ENCODE measurements at regions not wholly inside any gene's neighbourhood (a gene's known extent, or its start where the extent isn't known, plus 50 kb on each side); places are given as distances from the start of the nearest gene placed in this dataset.

DNA sequence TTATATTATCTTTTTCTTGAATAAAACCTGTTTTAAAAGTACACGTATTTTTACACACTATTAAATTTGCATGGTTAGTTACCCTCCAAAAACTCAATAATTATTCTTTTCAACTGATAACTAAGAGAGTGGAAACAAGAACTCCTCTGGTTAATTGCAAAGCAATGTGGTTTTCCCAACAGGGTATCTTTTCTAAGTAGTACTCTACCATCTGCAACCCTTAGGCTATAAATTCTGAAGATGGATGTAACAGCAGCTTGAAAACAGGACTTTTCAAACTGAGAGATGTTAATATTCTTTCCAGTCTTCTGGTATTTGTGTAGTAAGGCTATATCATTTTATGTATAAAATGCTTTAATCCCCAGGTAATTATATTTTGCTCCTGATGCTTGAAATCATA lies 916.1 kb upstream of the POT1 start:
- Histone ChIP-seq H3K36me3 (ENCODE audit: insufficient read depth) (no peaks in the 10 kb centered on the region; the same call in 1 of the 2 replicates), H3K79me2 (replicated peaks; ENCODE audit: insufficient read depth) (no peaks in the 10 kb centered on the region), H3K4me1 (ENCODE audit: insufficient read depth) (no peaks in the 10 kb centered on the region), H2AFZ (no peak overlapping the region), H3K4me2 (no peak overlapping the region), H4K20me1 (replicated peaks; ENCODE audit: insufficient read depth) (no peaks in the 10 kb centered on the region), H3K9me2 (ENCODE audit: insufficient read depth) (peaks cover 9% of the 10 kb centered on the region; the same call in 1 of the 2 replicates), H3K27me3 (ENCODE audit: insufficient read depth) (no peaks in the 10 kb centered on the region), H3F3A (replicated peaks; ENCODE audit: low read depth) (no peaks in the 10 kb centered on the region), H3K27ac (ENCODE audit: low read depth) (no peak overlapping the region), H3K4me3 (no peak overlapping the region)
- Mint-ChIP-seq H3K27ac (no peak overlapping the region), H3K27me3 (ENCODE audit: insufficient read depth, low read depth, poor library complexity) (no peaks in the 10 kb centered on the region), H3K4me1 (peaks cover 6% of the 10 kb centered on the region; the same call in 1 of the 3 replicates), H3K36me3 (ENCODE audit: low read depth) (peaks cover 21% of the 10 kb centered on the region), H3K4me3 (no peak overlapping the region), H3K9me3 (peaks cover 18% of the 10 kb centered on the region)
- TF ChIP-seq, protein P1, sequence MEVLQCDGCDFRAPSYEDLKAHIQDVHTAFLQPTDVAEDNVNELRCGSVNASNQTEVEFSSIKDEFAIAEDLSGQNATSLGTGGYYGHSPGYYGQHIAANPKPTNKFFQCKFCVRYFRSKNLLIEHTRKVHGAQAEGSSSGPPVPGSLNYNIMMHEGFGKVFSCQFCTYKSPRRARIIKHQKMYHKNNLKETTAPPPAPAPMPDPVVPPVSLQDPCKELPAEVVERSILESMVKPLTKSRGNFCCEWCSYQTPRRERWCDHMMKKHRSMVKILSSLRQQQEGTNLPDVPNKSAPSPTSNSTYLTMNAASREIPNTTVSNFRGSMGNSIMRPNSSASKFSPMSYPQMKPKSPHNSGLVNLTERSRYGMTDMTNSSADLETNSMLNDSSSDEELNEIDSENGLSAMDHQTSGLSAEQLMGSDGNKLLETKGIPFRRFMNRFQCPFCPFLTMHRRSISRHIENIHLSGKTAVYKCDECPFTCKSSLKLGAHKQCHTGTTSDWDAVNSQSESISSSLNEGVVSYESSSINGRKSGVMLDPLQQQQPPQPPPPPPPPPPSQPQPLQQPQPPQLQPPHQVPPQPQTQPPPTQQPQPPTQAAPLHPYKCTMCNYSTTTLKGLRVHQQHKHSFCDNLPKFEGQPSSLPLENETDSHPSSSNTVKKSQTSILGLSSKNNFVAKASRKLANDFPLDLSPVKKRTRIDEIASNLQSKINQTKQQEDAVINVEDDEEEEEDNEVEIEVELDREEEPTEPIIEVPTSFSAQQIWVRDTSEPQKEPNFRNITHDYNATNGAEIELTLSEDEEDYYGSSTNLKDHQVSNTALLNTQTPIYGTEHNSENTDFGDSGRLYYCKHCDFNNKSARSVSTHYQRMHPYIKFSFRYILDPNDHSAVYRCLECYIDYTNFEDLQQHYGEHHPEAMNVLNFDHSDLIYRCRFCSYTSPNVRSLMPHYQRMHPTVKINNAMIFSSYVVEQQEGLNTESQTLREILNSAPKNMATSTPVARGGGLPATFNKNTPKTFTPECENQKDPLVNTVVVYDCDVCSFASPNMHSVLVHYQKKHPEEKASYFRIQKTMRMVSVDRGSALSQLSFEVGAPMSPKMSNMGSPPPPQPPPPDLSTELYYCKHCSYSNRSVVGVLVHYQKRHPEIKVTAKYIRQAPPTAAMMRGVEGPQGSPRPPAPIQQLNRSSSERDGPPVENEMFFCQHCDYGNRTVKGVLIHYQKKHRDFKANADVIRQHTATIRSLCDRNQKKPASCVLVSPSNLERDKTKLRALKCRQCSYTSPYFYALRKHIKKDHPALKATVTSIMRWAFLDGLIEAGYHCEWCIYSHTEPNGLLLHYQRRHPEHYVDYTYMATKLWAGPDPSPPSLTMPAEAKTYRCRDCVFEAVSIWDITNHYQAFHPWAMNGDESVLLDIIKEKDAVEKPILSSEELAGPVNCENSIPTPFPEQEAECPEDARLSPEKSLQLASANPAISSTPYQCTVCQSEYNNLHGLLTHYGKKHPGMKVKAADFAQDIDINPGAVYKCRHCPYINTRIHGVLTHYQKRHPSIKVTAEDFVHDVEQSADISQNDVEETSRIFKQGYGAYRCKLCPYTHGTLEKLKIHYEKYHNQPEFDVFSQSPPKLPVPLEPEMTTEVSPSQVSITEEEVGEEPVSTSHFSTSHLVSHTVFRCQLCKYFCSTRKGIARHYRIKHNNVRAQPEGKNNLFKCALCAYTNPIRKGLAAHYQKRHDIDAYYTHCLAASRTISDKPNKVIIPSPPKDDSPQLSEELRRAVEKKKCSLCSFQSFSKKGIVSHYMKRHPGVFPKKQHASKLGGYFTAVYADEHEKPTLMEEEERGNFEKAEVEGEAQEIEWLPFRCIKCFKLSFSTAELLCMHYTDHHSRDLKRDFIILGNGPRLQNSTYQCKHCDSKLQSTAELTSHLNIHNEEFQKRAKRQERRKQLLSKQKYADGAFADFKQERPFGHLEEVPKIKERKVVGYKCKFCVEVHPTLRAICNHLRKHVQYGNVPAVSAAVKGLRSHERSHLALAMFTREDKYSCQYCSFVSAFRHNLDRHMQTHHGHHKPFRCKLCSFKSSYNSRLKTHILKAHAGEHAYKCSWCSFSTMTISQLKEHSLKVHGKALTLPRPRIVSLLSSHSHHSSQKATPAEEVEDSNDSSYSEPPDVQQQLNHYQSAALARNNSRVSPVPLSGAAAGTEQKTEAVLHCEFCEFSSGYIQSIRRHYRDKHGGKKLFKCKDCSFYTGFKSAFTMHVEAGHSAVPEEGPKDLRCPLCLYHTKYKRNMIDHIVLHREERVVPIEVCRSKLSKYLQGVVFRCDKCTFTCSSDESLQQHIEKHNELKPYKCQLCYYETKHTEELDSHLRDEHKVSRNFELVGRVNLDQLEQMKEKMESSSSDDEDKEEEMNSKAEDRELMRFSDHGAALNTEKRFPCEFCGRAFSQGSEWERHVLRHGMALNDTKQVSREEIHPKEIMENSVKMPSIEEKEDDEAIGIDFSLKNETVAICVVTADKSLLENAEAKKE (CRISPR knock-in tag; IDR thresholded peaks at IDR 0.05): no peak
- TF ChIP-seq, protein P2, sequence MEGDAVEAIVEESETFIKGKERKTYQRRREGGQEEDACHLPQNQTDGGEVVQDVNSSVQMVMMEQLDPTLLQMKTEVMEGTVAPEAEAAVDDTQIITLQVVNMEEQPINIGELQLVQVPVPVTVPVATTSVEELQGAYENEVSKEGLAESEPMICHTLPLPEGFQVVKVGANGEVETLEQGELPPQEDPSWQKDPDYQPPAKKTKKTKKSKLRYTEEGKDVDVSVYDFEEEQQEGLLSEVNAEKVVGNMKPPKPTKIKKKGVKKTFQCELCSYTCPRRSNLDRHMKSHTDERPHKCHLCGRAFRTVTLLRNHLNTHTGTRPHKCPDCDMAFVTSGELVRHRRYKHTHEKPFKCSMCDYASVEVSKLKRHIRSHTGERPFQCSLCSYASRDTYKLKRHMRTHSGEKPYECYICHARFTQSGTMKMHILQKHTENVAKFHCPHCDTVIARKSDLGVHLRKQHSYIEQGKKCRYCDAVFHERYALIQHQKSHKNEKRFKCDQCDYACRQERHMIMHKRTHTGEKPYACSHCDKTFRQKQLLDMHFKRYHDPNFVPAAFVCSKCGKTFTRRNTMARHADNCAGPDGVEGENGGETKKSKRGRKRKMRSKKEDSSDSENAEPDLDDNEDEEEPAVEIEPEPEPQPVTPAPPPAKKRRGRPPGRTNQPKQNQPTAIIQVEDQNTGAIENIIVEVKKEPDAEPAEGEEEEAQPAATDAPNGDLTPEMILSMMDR (conservative IDR thresholded peaks at IDR 0.05; ENCODE audit: low read depth in 2 of 2): no peak
- TF ChIP-seq CREB1 (CRISPR knock-in tag; IDR thresholded peaks at IDR 0.05; ENCODE audit: low read depth): no peak
- TF ChIP-seq, protein P3, sequence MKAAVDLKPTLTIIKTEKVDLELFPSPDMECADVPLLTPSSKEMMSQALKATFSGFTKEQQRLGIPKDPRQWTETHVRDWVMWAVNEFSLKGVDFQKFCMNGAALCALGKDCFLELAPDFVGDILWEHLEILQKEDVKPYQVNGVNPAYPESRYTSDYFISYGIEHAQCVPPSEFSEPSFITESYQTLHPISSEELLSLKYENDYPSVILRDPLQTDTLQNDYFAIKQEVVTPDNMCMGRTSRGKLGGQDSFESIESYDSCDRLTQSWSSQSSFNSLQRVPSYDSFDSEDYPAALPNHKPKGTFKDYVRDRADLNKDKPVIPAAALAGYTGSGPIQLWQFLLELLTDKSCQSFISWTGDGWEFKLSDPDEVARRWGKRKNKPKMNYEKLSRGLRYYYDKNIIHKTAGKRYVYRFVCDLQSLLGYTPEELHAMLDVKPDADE (IDR thresholded peaks at IDR 0.05): no peak
- no peak for TF ChIP-seq JUNB (IDR thresholded peaks at IDR 0.05; ENCODE audit: unreplicated experiment)
- no peak for TF ChIP-seq ZNF331 (CRISPR knock-in tag; IDR thresholded peaks at IDR 0.05; ENCODE audit: low read depth)
- no peak for TF ChIP-seq EZH2 (IDR thresholded peaks at IDR 0.05; ENCODE audit: low read depth, unreplicated experiment)
- TF ChIP-seq POLR2AphosphoS5 (IDR thresholded peaks at IDR 0.05; ENCODE audit: low read depth): no peak
- no peak for TF ChIP-seq NANOG (IDR thresholded peaks at IDR 0.05; ENCODE audit: borderline replicate concordance)
- TF ChIP-seq, protein P4, sequence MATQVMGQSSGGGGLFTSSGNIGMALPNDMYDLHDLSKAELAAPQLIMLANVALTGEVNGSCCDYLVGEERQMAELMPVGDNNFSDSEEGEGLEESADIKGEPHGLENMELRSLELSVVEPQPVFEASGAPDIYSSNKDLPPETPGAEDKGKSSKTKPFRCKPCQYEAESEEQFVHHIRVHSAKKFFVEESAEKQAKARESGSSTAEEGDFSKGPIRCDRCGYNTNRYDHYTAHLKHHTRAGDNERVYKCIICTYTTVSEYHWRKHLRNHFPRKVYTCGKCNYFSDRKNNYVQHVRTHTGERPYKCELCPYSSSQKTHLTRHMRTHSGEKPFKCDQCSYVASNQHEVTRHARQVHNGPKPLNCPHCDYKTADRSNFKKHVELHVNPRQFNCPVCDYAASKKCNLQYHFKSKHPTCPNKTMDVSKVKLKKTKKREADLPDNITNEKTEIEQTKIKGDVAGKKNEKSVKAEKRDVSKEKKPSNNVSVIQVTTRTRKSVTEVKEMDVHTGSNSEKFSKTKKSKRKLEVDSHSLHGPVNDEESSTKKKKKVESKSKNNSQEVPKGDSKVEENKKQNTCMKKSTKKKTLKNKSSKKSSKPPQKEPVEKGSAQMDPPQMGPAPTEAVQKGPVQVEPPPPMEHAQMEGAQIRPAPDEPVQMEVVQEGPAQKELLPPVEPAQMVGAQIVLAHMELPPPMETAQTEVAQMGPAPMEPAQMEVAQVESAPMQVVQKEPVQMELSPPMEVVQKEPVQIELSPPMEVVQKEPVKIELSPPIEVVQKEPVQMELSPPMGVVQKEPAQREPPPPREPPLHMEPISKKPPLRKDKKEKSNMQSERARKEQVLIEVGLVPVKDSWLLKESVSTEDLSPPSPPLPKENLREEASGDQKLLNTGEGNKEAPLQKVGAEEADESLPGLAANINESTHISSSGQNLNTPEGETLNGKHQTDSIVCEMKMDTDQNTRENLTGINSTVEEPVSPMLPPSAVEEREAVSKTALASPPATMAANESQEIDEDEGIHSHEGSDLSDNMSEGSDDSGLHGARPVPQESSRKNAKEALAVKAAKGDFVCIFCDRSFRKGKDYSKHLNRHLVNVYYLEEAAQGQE (IDR thresholded peaks at IDR 0.05; ENCODE audit: unreplicated experiment): no peak
- no peak for TF ChIP-seq ZNF114 (CRISPR knock-in tag; IDR thresholded peaks at IDR 0.05)
- DNase-seq (ENCODE audit: low spot score) (no peak), ATAC-seq (no peak)

All from GM23338 (cell line).